Body of pancreas (tissue), 4 donors: ENCODE measurements at regions not wholly inside any gene's neighbourhood (a gene's known extent, or its start where the extent isn't known, plus 50 kb on each side); places are given as distances from the start of the nearest gene placed in this dataset.

Experiments used
- ATAC-seq: fragments of 150-250 bp; one replicate; pipeline ENCODE4 v1.9.1; 2016
- DNase-seq, 4 donors: peaks; one replicate each; pipeline ENCODE4 v3.0.0-alpha.2; 2019
- H3K27ac ChIP-seq, 4 donors: fragments of 200-600 bp; sonication (generic); 1 replicate in 3 of 4; 2 replicates in 1 of 4; pipeline versions ENCODE4 v1.5.1 to v1.6.1; 2016 to 2019; ENCODE audit warnings: mild to moderate bottlenecking in 1 of 4, mixed read lengths in 1 of 4, moderate library complexity in 1 of 4
- H3K27me3 ChIP-seq, 2 donors: fragments of 200-600 bp; sonication (generic); one replicate each; pipeline ENCODE4 v1.6.0; 2016; ENCODE audit warnings: mild to moderate bottlenecking in 1 of 2
- H3K36me3 ChIP-seq, 2 donors: fragments of 200-600 bp; sonication (generic); replicated peaks in 1 of 2; 2 replicates each; pipeline ENCODE4 v1.5.1; 2016; ENCODE audit warnings: low read depth in 2 of 2; ENCODE audit not compliant: insufficient read depth in 1 of 2
- H3K4me1 ChIP-seq: fragments of 200-600 bp; sonication (generic); one replicate; pipeline ENCODE4 v1.6.0; 2016
- H3K4me3 ChIP-seq, 2 donors: fragments of 200-600 bp; sonication (generic); 1 replicate in 1 of 2; 2 replicates in 1 of 2; pipeline ENCODE4 v1.5.1; 2016 to 2019
- H3K9me3 ChIP-seq, 3 donors: fragments of 200-600 bp; sonication (generic); 1 replicate in 2 of 3; 2 replicates in 1 of 3; pipeline ENCODE4 v1.5.1; 2016
- POLR2A ChIP-seq, 3 donors: fragments of 450-650 bp; IDR thresholded peaks; one replicate each; pipeline ENCODE4 v1.6.1; 2016; ENCODE audit warnings: antibody characterized with exemption in 3 of 3, mild to moderate bottlenecking in 2 of 3
- WGBS, 2 donors: methylation state at CpG; one replicate each; pipeline ENCODE4 v1.1.5; 2017; 5-methylcytosine and 5-hydroxymethylcytosine counted together
- intact Hi-C: fragments of 100-400 bp; cut with DNase I; formaldehyde crosslinking; loops from one replicate; pipeline ENCODE4 v1.15.1; 2023
- TF ChIP-seq, protein P1 (sequence below), 7 experiments: fragments of 450-650 bp in 4 of 7; fragments of 200-600 bp in 3 of 7; sonication (generic) in 3 of 7; IDR thresholded peaks; one replicate each; pipeline ENCODE4 v1.5.1; 2016 to 2019; ENCODE audit warnings: antibody characterized with exemption in 7 of 7

DNA sequence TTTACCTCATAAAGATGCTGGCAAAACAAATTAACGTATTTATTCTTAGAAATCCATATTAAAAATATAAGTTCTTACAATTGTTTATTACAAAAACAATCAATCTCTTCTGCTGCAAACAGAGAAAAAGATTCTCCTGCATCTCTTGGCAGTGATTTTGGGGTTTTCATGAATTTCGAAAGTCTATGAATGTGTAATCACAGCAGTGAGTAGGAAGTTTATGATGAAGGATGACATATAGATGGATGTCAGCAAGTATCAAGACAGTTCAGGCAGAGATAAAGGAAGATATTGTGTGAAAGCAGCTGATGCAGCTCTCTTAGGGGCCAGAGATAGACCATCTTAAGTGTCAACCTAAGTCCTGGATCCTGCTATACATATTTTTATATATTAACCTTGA is 196.9 kb upstream of the BANK1 start:
- TF ChIP-seq, protein P1, sequence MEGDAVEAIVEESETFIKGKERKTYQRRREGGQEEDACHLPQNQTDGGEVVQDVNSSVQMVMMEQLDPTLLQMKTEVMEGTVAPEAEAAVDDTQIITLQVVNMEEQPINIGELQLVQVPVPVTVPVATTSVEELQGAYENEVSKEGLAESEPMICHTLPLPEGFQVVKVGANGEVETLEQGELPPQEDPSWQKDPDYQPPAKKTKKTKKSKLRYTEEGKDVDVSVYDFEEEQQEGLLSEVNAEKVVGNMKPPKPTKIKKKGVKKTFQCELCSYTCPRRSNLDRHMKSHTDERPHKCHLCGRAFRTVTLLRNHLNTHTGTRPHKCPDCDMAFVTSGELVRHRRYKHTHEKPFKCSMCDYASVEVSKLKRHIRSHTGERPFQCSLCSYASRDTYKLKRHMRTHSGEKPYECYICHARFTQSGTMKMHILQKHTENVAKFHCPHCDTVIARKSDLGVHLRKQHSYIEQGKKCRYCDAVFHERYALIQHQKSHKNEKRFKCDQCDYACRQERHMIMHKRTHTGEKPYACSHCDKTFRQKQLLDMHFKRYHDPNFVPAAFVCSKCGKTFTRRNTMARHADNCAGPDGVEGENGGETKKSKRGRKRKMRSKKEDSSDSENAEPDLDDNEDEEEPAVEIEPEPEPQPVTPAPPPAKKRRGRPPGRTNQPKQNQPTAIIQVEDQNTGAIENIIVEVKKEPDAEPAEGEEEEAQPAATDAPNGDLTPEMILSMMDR (IDR thresholded peaks at IDR 0.05): no peak
- no peak for TF ChIP-seq POLR2A (IDR thresholded peaks at IDR 0.05)
- WGBS, 2 donors: 72 to 77% methylated on average over 2 of the region's 2 CpGs

DNA sequence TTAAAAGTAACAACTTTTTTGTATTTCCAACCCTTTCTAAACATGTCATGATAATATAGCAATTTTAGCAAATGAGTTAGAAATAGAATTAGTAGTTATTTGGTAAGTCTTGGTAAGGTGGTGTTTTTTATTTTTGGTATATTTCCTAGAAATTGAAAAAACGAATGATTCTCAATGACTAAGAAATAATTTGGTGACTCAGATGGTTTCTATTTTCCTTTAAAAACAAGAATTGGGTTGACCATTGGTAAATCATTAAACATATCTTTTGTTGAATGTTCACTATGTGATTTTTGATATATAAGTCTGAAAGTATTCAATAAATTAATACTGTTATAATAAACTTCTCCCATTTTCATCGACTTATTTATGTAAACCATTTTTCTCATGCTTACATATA is 206.2 kb upstream of the BANK1 start:
- intact Hi-C loops: no loop called here
- Histone ChIP-seq H3K9me3 (peaks cover 0 to 8% (median 0%) of the 10 kb centered on the region in 3 donors), H3K27me3 (no peaks in the 10 kb centered on the region), H3K36me3 (no peaks in the 10 kb centered on the region), H3K27ac (no peak overlapping the region), H3K4me1 (no peaks in the 10 kb centered on the region), H3K4me3 (no peak overlapping the region)
- no peak for TF ChIP-seq POLR2A (IDR thresholded peaks at IDR 0.05)
- TF ChIP-seq, protein P1 (IDR thresholded peaks at IDR 0.05): no peak
- no peak for DNase-seq
- 50% methylated on average over 2 of the region's 2 CpGs for WGBS, 2 donors
- no peak for ATAC-seq

More for the DNA sequence above, 196.9 kb upstream of the BANK1 start:
- no peaks in the 10 kb centered on the region for H3K9me3 ChIP-seq
- H3K36me3 ChIP-seq: no peaks in the 10 kb centered on the region
- H3K4me1 ChIP-seq: no peaks in the 10 kb centered on the region
- no peaks in the 10 kb centered on the region for H3K27me3 ChIP-seq
- intact Hi-C loops: no loop called here
- ATAC-seq (no peak), DNase-seq (no peak)
- no peak overlapping the region for H3K4me3 ChIP-seq
- no peak overlapping the region for H3K27ac ChIP-seq

DNA sequence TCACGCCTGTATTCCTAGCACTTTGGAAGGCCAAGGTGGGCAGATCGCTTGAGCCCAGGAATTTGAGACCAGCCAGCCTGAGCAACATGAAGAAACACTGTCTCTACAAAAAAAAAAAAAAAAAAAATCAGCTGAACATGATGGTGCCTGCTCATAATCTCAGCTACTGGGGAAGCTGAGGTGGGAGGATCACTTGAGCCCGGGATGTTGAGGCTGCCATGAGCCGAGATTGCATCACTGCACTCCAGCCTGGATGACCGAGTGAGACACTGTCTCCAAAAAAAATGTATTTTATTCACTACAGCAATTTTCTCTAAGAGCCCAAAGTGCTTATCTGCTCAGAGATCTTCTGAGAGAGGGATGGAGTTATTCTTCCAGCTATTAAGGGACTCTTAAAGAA is 215.8 kb upstream of the PPP3CA start:
- Histone ChIP-seq H3K4me3 (no peak overlapping the region), H3K27ac (no peak overlapping the region), H3K9me3 (no peaks in the 10 kb centered on the region), H3K27me3 (no peaks in the 10 kb centered on the region), H3K36me3 (no peaks in the 10 kb centered on the region), H3K4me1 (no peaks in the 10 kb centered on the region)
- no peak for TF ChIP-seq POLR2A (IDR thresholded peaks at IDR 0.05)
- TF ChIP-seq, protein P1 (IDR thresholded peaks at IDR 0.05): no peak
- no peak for ATAC-seq
- WGBS, 2 donors: 46 to 48% methylated on average over 5 of the region's 5 CpGs
- no peak for DNase-seq
- intact Hi-C loops: no loop called here

DNA sequence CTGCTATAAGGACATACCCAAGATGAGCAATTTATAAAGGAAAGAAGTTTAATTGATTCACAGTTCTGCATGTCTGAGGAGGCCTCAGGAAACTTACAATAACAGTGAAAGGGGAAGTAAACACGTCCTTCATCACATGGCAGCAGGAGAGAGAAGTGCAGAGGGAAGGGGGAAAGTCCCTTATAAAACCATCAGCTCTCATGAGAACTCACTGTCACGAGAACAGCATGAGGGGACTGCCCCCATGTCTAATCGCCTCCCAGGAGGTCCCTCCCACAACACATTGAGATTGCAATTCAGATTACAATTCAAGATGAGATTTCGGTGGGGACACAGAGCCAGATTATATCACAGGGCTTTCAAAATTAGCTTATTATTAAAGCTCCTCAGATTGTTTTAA is 209.5 kb upstream of the PPP3CA start:
- H3K4me1 ChIP-seq: no peaks in the 10 kb centered on the region
- ATAC-seq (no peak), DNase-seq (no peak)
- H3K27ac ChIP-seq: no peak overlapping the region
- no peaks in the 10 kb centered on the region for H3K36me3 ChIP-seq
- no peaks in the 10 kb centered on the region for H3K27me3 ChIP-seq
- no peak for TF ChIP-seq POLR2A (IDR thresholded peaks at IDR 0.05)
- TF ChIP-seq, protein P1 (IDR thresholded peaks at IDR 0.05): no peak
- intact Hi-C loops: no loop called here
- H3K9me3 ChIP-seq: no peaks in the 10 kb centered on the region
- H3K4me3 ChIP-seq: no peak overlapping the region
- 45 to 66% methylated on average over 4 of the region's 4 CpGs for WGBS, 2 donors

DNA sequence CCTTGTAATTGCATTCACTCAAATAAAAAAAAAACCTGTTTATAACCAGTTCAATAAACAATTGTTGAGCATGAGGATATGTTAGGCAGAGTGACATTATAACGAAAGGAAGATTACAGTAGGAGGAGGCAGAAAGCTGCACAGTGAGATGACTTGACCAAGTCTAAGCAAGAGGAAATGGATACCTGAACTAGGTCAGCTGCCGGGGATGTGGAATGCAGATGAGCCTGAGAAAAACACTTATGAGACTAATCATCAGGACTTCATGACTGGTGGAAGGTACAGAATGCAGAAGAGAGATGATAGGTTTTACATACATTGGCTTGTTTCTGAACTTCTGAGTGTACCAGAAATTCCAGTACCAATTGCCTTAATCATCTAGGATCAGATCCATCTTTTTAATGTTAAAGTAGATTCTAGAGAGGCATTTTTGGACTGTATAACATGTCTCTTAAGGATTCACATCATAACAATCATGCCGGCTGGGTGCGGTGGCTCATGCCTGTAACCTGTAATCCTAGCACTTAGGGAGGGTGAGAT is 208.1 kb upstream of the PPP3CA start:
- no peaks in the 10 kb centered on the region for H3K9me3 ChIP-seq
- no peaks in the 10 kb centered on the region for H3K4me1 ChIP-seq
- TF ChIP-seq, protein P1 (IDR thresholded peaks at IDR 0.05): no peak
- no peak for TF ChIP-seq POLR2A (IDR thresholded peaks at IDR 0.05)
- H3K27ac ChIP-seq: no peak overlapping the region
- H3K36me3 ChIP-seq: no peaks in the 10 kb centered on the region
- ATAC-seq (no peak), DNase-seq (no peak)
- no peak overlapping the region for H3K4me3 ChIP-seq
- WGBS, 2 donors: 62 to 67% methylated on average over 4 of the region's 4 CpGs
- intact Hi-C loops: no loop called here
- no peaks in the 10 kb centered on the region for H3K27me3 ChIP-seq
